Astrocyte (in vitro differentiated cells and primary cell): ENCODE measurements at regions not wholly inside any gene's neighbourhood (a gene's known extent, or its start where the extent isn't known, plus 50 kb on each side); places are given as distances from the start of the nearest gene placed in this dataset.

Source experiments
- DNase-seq: peaks from one replicate; pipeline ENCODE4 v3.0.0-alpha.2; 2010; ENCODE audit warnings: low read depth
- FAIRE-seq: peaks from 2 replicates; lab custom pipeline; 2011; peaks lifted over from hg19 to GRCh38; lab: Jason Lieb, UNC
- H2AFZ ChIP-seq: 2 replicates; pipeline ENCODE4 v1.6.0; 2012; ENCODE audit warnings: low read depth, low read length, inconsistent platforms
- H3K27ac ChIP-seq: 2 replicates; pipeline ENCODE4 v1.5.1; 2011; ENCODE audit warnings: low read depth, low read length, inconsistent platforms
- H3K27me3 ChIP-seq: 2 replicates; pipeline ENCODE4 v1.6.0; 2011; ENCODE audit warnings: low read length, inconsistent platforms; ENCODE audit not compliant: insufficient read depth
- H3K36me3 ChIP-seq: 2 replicates; pipeline ENCODE4 v1.5.1; 2011; ENCODE audit warnings: low read length, inconsistent platforms; ENCODE audit not compliant: insufficient read depth
- H3K4me1 ChIP-seq: 2 replicates; pipeline ENCODE4 v1.5.1; 2011; ENCODE audit warnings: low read length, inconsistent platforms; ENCODE audit not compliant: insufficient read depth
- H3K4me2 ChIP-seq: 2 replicates; pipeline ENCODE4 v1.6.0; 2012; ENCODE audit warnings: low read length, inconsistent platforms
- H3K4me3 ChIP-seq: 2 replicates; pipeline ENCODE4 v1.5.1; 2011; ENCODE audit warnings: low read depth, mild to moderate bottlenecking, low read length, inconsistent platforms; ENCODE audit not compliant: insufficient read depth
- H3K79me2 ChIP-seq: 2 replicates; pipeline ENCODE4 v1.6.0; 2012; ENCODE audit warnings: mild to moderate bottlenecking, low read length, inconsistent platforms; ENCODE audit not compliant: insufficient read depth
- H3K9ac ChIP-seq: 2 replicates; pipeline ENCODE4 v1.6.0; 2012; ENCODE audit warnings: mild to moderate bottlenecking, low read length, inconsistent platforms
- H3K9me3 ChIP-seq: 2 replicates; pipeline ENCODE4 v1.5.1; 2012; ENCODE audit warnings: low read depth, mild to moderate bottlenecking, low read length, inconsistent platforms; ENCODE audit not compliant: insufficient read depth
- H4K20me1 ChIP-seq: 2 replicates; pipeline ENCODE4 v1.6.0; 2012; ENCODE audit warnings: low read length, inconsistent platforms; ENCODE audit not compliant: insufficient read depth
- H3K27ac Mint-ChIP-seq: one replicate; pipeline ENCODE4 v1.8.0; 2021; ENCODE audit warnings: mild to moderate bottlenecking, mixed read lengths; ENCODE audit not compliant: unreplicated experiment
- H3K27me3 Mint-ChIP-seq: one replicate; pipeline ENCODE4 v1.8.0; 2021; ENCODE audit warnings: low read depth, mixed read lengths; ENCODE audit not compliant: unreplicated experiment
- H3K36me3 Mint-ChIP-seq: one replicate; pipeline ENCODE4 v1.8.0; 2021; ENCODE audit warnings: low read depth, mixed read lengths; ENCODE audit not compliant: unreplicated experiment
- H3K4me1 Mint-ChIP-seq: one replicate; pipeline ENCODE4 v1.8.0; 2021; ENCODE audit warnings: low read depth, mixed read lengths; ENCODE audit not compliant: unreplicated experiment
- H3K4me3 Mint-ChIP-seq: one replicate; pipeline ENCODE4 v1.8.0; 2021; ENCODE audit warnings: mild to moderate bottlenecking, moderate library complexity, mixed read lengths; ENCODE audit not compliant: unreplicated experiment
- H3K9me3 Mint-ChIP-seq: one replicate; pipeline ENCODE4 v1.8.0; 2021; ENCODE audit warnings: mild to moderate bottlenecking, mixed read lengths; ENCODE audit not compliant: unreplicated experiment
- EZH2 ChIP-seq: IDR thresholded peaks from 2 replicates; pipeline ENCODE4 v1.6.1; 2012; ENCODE audit warnings: mild to moderate bottlenecking, low read length, inconsistent platforms; ENCODE audit not compliant: insufficient read depth
- TF ChIP-seq, protein P1 (sequence below): IDR thresholded peaks from 2 replicates; pipeline ENCODE4 v1.5.1; 2011; ENCODE audit warnings: low read depth, mild to moderate bottlenecking, inconsistent platforms, low read length, moderate library complexity; ENCODE audit not compliant: insufficient read depth

DNA sequence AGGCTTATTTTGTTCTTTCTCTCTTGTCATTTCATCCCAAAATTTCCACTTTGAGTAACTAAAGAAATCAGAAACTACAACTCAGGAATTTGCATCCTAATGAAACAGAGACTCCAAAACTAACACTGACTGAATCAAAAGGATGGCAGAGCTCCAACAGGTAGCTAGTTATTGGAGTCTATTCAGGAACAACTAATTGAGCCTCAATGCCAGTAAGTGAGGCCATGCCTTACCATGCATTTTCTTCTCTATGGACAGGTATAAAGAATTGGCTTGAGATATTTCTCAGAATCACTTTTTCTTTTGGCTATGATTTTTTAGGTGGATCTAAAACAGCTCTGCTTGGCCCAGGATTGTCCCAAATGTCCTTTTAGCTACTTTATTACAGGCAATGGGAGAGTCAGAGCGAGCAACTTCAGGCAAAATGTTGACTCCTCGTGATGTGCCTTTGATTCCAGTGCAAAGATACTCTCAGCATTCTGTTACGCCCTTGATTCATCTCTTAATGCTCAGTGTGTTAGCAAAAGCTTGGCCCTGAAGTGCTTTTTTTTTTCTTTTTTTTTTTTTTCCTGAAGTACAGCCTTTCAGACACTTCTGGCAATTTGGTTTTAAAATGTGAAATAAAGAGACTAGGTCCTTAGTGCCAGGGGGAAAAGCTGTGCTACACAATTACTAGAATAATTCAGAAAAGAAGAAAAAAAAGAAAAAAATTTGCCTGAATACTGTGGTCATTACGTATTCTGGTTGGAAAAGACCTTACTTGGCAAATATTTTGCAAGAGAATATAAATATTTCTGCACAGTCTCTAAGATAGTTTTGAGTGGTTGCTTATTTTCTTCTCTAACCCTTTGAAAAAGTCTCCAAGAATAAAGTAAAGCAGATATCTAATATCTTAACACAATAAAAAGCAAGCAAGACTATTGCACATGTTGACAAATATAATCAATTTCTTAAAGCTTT is 423.7 kb downstream of the ANXA1 start:
- no peak overlapping the region for H2AFZ ChIP-seq
- no peaks in the 10 kb centered on the region for H3K27me3 Mint-ChIP-seq
- no peaks in the 10 kb centered on the region for H3K4me1 ChIP-seq

DNA sequence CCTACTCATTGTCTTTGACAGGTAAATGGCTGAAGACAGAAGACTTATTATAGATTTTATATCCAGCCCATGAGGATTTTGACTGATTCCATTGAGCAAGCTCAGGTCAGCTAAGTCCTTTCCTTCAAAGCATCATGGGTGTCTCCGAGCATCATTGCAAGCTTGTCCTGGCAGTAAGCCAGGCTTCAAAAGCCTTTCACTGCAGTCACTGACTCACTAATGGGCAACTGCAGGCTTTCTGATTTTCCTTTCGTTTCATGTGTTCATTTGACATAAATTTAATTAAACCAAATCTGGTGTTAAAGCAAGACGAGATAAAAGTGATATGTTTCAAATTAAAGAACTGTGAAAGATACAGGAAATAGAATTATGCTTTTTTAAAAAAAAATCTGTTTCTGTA is 426.2 kb downstream of the ANXA1 start:
- no peaks in the 10 kb centered on the region for H4K20me1 ChIP-seq
- H3K4me2 ChIP-seq, result no peak overlapping the region
- no peak overlapping the region for H2AFZ ChIP-seq
- no peaks in the 10 kb centered on the region for H3K9me3 ChIP-seq
- H3K4me3 ChIP-seq, result no peak overlapping the region
- FAIRE-seq (no peak), DNase-seq (peak; percentile 61)
- no peak overlapping the region for H3K4me3 Mint-ChIP-seq
- H3K4me1 Mint-ChIP-seq, result no peaks in the 10 kb centered on the region
- no peaks in the 10 kb centered on the region for H3K9me3 Mint-ChIP-seq
- TF ChIP-seq, protein P1, sequence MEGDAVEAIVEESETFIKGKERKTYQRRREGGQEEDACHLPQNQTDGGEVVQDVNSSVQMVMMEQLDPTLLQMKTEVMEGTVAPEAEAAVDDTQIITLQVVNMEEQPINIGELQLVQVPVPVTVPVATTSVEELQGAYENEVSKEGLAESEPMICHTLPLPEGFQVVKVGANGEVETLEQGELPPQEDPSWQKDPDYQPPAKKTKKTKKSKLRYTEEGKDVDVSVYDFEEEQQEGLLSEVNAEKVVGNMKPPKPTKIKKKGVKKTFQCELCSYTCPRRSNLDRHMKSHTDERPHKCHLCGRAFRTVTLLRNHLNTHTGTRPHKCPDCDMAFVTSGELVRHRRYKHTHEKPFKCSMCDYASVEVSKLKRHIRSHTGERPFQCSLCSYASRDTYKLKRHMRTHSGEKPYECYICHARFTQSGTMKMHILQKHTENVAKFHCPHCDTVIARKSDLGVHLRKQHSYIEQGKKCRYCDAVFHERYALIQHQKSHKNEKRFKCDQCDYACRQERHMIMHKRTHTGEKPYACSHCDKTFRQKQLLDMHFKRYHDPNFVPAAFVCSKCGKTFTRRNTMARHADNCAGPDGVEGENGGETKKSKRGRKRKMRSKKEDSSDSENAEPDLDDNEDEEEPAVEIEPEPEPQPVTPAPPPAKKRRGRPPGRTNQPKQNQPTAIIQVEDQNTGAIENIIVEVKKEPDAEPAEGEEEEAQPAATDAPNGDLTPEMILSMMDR, result no peak
- no peak for TF ChIP-seq EZH2
- no peaks in the 10 kb centered on the region for H3K27me3 ChIP-seq
- H3K27me3 Mint-ChIP-seq, result no peaks in the 10 kb centered on the region
- H3K27ac ChIP-seq, result no peak overlapping the region
- H3K9ac ChIP-seq, result no peak overlapping the region
- H3K4me1 ChIP-seq, result no peaks in the 10 kb centered on the region
- no peak overlapping the region for H3K27ac Mint-ChIP-seq
- no peaks in the 10 kb centered on the region for H3K36me3 ChIP-seq
- no peaks in the 10 kb centered on the region for H3K79me2 ChIP-seq
- H3K36me3 Mint-ChIP-seq, result no peaks in the 10 kb centered on the region

More for the DNA sequence above, 423.7 kb downstream of the ANXA1 start:
- H3K27me3 ChIP-seq, result no peaks in the 10 kb centered on the region
- Mint-ChIP-seq H3K4me1 (no peaks in the 10 kb centered on the region), H3K36me3 (no peaks in the 10 kb centered on the region), H3K4me3 (no peak overlapping the region), H3K9me3 (no peaks in the 10 kb centered on the region), H3K27ac (no peak overlapping the region)
- no peak overlapping the region for H3K9ac ChIP-seq
- no peak overlapping the region for H3K4me2 ChIP-seq
- H3K4me3 ChIP-seq, result no peak overlapping the region
- no peaks in the 10 kb centered on the region for H4K20me1 ChIP-seq
- FAIRE-seq, result no peak
- H3K27ac ChIP-seq, result no peak overlapping the region
- H3K36me3 ChIP-seq, result no peaks in the 10 kb centered on the region
- no peaks in the 10 kb centered on the region for H3K9me3 ChIP-seq
- DNase-seq, result no peak
- no peaks in the 10 kb centered on the region for H3K79me2 ChIP-seq
- TF ChIP-seq, protein P1, result no peak
- TF ChIP-seq EZH2, result no peak

DNA sequence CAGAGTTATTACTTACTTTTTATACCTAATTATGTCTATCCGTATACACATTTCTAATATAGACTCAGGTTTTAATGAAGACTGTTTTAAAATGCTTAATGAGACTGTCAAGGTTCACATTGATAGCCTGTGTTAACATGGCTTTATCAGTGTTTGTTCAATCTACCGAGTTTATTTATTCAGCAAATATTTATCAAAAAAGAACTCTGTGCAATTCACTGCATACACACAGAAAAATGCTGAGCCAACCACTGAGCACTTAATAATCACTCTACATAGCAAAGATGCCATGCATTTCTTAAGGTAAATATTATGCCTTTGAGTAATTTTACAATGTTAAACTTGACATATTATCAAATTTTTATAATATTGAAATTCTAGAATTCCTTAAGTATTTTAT is 428.2 kb downstream of the ANXA1 start:
- Histone ChIP-seq H3K36me3 (no peaks in the 10 kb centered on the region), H3K9ac (no peak overlapping the region), H3K79me2 (no peaks in the 10 kb centered on the region), H2AFZ (no peak overlapping the region), H3K9me3 (no peaks in the 10 kb centered on the region), H3K4me2 (no peak overlapping the region), H3K4me1 (no peaks in the 10 kb centered on the region), H3K27me3 (no peaks in the 10 kb centered on the region), H3K4me3 (no peak overlapping the region), H4K20me1 (no peaks in the 10 kb centered on the region), H3K27ac (no peak overlapping the region)
- Mint-ChIP-seq H3K4me3 (no peak overlapping the region), H3K27me3 (no peaks in the 10 kb centered on the region), H3K27ac (no peak overlapping the region), H3K4me1 (no peaks in the 10 kb centered on the region), H3K9me3 (no peaks in the 10 kb centered on the region), H3K36me3 (no peaks in the 10 kb centered on the region)
- FAIRE-seq, result no peak
- no peak for DNase-seq
- no peak for TF ChIP-seq EZH2
- TF ChIP-seq, protein P1, result no peak
